Transverse colon (tissue), 4 donors: ENCODE measurements at regions not wholly inside any gene's neighbourhood (a gene's known extent, or its start where the extent isn't known, plus 50 kb on each side); places are given as distances from the start of the nearest gene placed in this dataset.

Experiments used
- DNase-seq: peaks from one replicate; pipeline ENCODE4 v3.0.0-alpha.2; 2019
- H3K27ac ChIP-seq, 4 donors: fragments of 200-600 bp; sonication (generic); 2 replicates each; pipeline ENCODE4 v1.5.1; 2016 to 2018; ENCODE audit warnings: inconsistent platforms in 4 of 4
- H3K27me3 ChIP-seq: fragments of 200-600 bp; sonication (generic); 2 replicates; pipeline ENCODE4 v1.5.1; 2017; ENCODE audit warnings: inconsistent platforms
- H3K36me3 ChIP-seq, 4 donors: fragments of 200-600 bp; sonication (generic); 2 replicates each; pipeline ENCODE4 v1.5.1; 2017 to 2019; ENCODE audit warnings: inconsistent platforms in 4 of 4
- H3K4me1 ChIP-seq, 4 donors: fragments of 200-600 bp; sonication (generic); 2 replicates each; pipeline ENCODE4 v1.5.1; 2017 to 2020; ENCODE audit warnings: inconsistent platforms in 4 of 4
- H3K4me3 ChIP-seq, 4 donors: fragments of 200-600 bp; sonication (generic); 1 replicate in 1 of 4; 2 replicates in 3 of 4; pipeline versions ENCODE4 v1.5.1 to v1.6.1; 2017 to 2019; ENCODE audit warnings: inconsistent platforms in 4 of 4
- H3K9me3 ChIP-seq, 2 donors: fragments of 200-600 bp; sonication (generic); 2 replicates each; pipeline ENCODE4 v1.5.1; 2017 to 2019; ENCODE audit warnings: inconsistent platforms in 2 of 2
- CTCF ChIP-seq, 5 experiments: fragments of 200-600 bp in 3 of 5; fragments of 450-650 bp in 2 of 5; sonication (generic) in 3 of 5; IDR thresholded peaks; 1 replicate in 2 of 5; 2 replicates in 3 of 5; pipeline ENCODE4 v1.5.1; 2016 to 2017; ENCODE audit warnings: antibody characterized with exemption in 5 of 5, inconsistent platforms in 3 of 5, mild to moderate bottlenecking in 2 of 5, moderate library complexity in 1 of 5
- EP300 ChIP-seq: sonication (generic); formaldehyde crosslinking; IDR thresholded peaks from one replicate; pipeline ENCODE4 v1.6.1; 2017; ENCODE audit warnings: antibody characterized with exemption, low read depth
- POLR2A ChIP-seq: fragments of 450-650 bp; IDR thresholded peaks from one replicate; pipeline ENCODE4 v1.6.1; 2016; ENCODE audit warnings: antibody characterized with exemption, mild to moderate bottlenecking, moderate library complexity
- POLR2AphosphoS5 ChIP-seq, 3 donors: sonication (generic); formaldehyde crosslinking; IDR thresholded peaks; one replicate each; pipeline ENCODE4 v1.6.1; 2016; ENCODE audit warnings: antibody characterized with exemption in 3 of 3
- WGBS, 2 donors: methylation state at CpG; one replicate each; pipeline ENCODE4 v1.1.5; 2018; ENCODE audit warnings: low coverage in 1 of 2; 5-methylcytosine and 5-hydroxymethylcytosine counted together
- in situ Hi-C, 4 donors: fragments of 200-750 bp; cut with MboI; loops; one replicate each; pipeline versions ENCODE4 v1.15.0 to v1.15.1; 2017; ENCODE audit warnings: low sequenced_read_pairs in 3 of 4, low pct_ligation_motif_present in 1 of 4, low pct_unique_long_range_greater_than_20kb in 1 of 4
- intact Hi-C: fragments of 100-400 bp; cut with DNase I; formaldehyde crosslinking; loops from one replicate; pipeline ENCODE4 v1.15.1; 2023; ENCODE audit warnings: low total_unique reads

GRCh38 chr2:206867006-206867405, 72.3 kb upstream of the CPO start:
- TF ChIP-seq POLR2AphosphoS5 (IDR thresholded peaks at IDR 0.05) (no peak), EP300 (no peak), CTCF (IDR thresholded peaks at IDR 0.05) (no peak), POLR2A (no peak)
- WGBS, 2 donors, result 74 to 83% methylated on average over 3 of the region's 3 CpGs
- no peak for DNase-seq

GRCh38 chr2:206869824-206870495, 69.4 kb upstream of the CPO start:
- DNase-seq, result no peak
- no peaks in the 10 kb centered on the region for H3K9me3 ChIP-seq
- in situ Hi-C loops (no loop called here), intact Hi-C loops (no loop called here)
- no peak overlapping the region for H3K27ac ChIP-seq
- no peak overlapping the region for H3K4me3 ChIP-seq
- TF ChIP-seq CTCF (IDR thresholded peaks at IDR 0.05) (no peak), EP300 (no peak), POLR2A (no peak), POLR2AphosphoS5 (IDR thresholded peaks at IDR 0.05) (no peak)
- H3K4me1 ChIP-seq, result no peaks in the 10 kb centered on the region
- H3K36me3 ChIP-seq, result no peaks in the 10 kb centered on the region
- WGBS, 2 donors, result 79 to 81% methylated on average over 3 of the region's 3 CpGs
- no peaks in the 10 kb centered on the region for H3K27me3 ChIP-seq

More at GRCh38 chr2:206867006-206867405, 72.3 kb upstream of the CPO start:
- Histone ChIP-seq H3K36me3 (no peaks in the 10 kb centered on the region), H3K4me1 (no peaks in the 10 kb centered on the region), H3K27me3 (no peaks in the 10 kb centered on the region), H3K9me3 (no peaks in the 10 kb centered on the region), H3K27ac (no peak overlapping the region), H3K4me3 (no peak overlapping the region)
- intact Hi-C loops, result no loop called here
- in situ Hi-C loops, result no loop called here

GRCh38 chr2:206873423-206873822, 65.9 kb upstream of the CPO start:
- Histone ChIP-seq H3K27ac (no peak overlapping the region), H3K36me3 (no peaks in the 10 kb centered on the region), H3K27me3 (no peaks in the 10 kb centered on the region), H3K4me1 (no peaks in the 10 kb centered on the region), H3K9me3 (no peaks in the 10 kb centered on the region), H3K4me3 (no peak overlapping the region)
- TF ChIP-seq POLR2AphosphoS5 (IDR thresholded peaks at IDR 0.05) (no peak), CTCF (IDR thresholded peaks at IDR 0.05) (no peak), POLR2A (no peak), EP300 (no peak)
- intact Hi-C loops, result no loop called here
- DNase-seq, result no peak
- in situ Hi-C loops, result no loop called here
- 29 to 34% methylated on average over 1 to 2 of the region's 2 CpGs for WGBS, 2 donors

GRCh38 chr2:206875701-206876100, 63.6 kb upstream of the CPO start:
- intact Hi-C loops, result no loop called here
- in situ Hi-C loops, result no loop called here
- H3K4me3 ChIP-seq, result no peak overlapping the region
- no peaks in the 10 kb centered on the region for H3K9me3 ChIP-seq
- DNase-seq, result no peak
- TF ChIP-seq POLR2AphosphoS5 (IDR thresholded peaks at IDR 0.05) (no peak), POLR2A (no peak), EP300 (no peak), CTCF (IDR thresholded peaks at IDR 0.05) (no peak)
- H3K27ac ChIP-seq, result no peak overlapping the region
- WGBS, 2 donors, result 63 to 75% methylated on average over 2 of the region's 2 CpGs
- no peaks in the 10 kb centered on the region for H3K27me3 ChIP-seq
- H3K4me1 ChIP-seq, result no peaks in the 10 kb centered on the region
- H3K36me3 ChIP-seq, result no peaks in the 10 kb centered on the region
